K562 (cell line): ENCODE measurements at regions not wholly inside any gene's neighbourhood (a gene's known extent, or its start where the extent isn't known, plus 50 kb on each side); places are given as distances from the start of the nearest gene placed in this dataset.
A peak's percentile ranks its signal among the peaks of the same experiment; 100 is the strongest.

ENCODE experiments used
- ARHGAP35 ChIP-seq: fragments of 450-650 bp; IDR thresholded peaks from 2 replicates; pipeline ENCODE4 v1.6.1; 2018; ENCODE audit not compliant: partially characterized antibody
- CBFA2T2 ChIP-seq: fragments of 450-650 bp; conservative IDR thresholded peaks from 2 replicates; pipeline ENCODE4 v1.6.1; 2017; ENCODE audit warnings: mild to moderate bottlenecking
- CREB5 ChIP-seq: fragments of 250-450 bp; sonication (Bioruptor Pico); IDR thresholded peaks from 2 replicates; pipeline ENCODE4 v1.5.0; 2020; ENCODE audit warnings: mild to moderate bottlenecking
- ELK1 ChIP-seq: sonication (generic); formaldehyde crosslinking; IDR thresholded peaks from 2 replicates; pipeline ENCODE4 v1.8.1; 2022; ENCODE audit warnings: missing genetic modification reagents
- HMG20A ChIP-seq: fragments of 450-650 bp; formaldehyde crosslinking; conservative IDR thresholded peaks from 2 replicates; pipeline ENCODE4 v1.4.0; 2020; ENCODE audit warnings: mild to moderate bottlenecking, mixed read lengths
- MLX ChIP-seq, 2 experiments: fragments of 450-650 bp in 1 of 2; sonication (generic) in 1 of 2; formaldehyde crosslinking; conservative IDR thresholded peaks; 2 replicates each; pipeline versions ENCODE4 v1.4.0 to v1.8.1; 2020 to 2022; ENCODE audit warnings: mild to moderate bottlenecking in 1 of 2, missing genetic modification reagents in 1 of 2
- NR0B1 ChIP-seq: fragments of 450-650 bp; IDR thresholded peaks from one replicate; pipeline ENCODE4 v1.6.1; 2018; ENCODE audit warnings: mild to moderate bottlenecking, moderate library complexity; ENCODE audit not compliant: partially characterized antibody
- NR3C1 ChIP-seq: sonication (generic); formaldehyde crosslinking; IDR thresholded peaks from 2 replicates; pipeline ENCODE4 v1.8.1; 2022; ENCODE audit warnings: missing genetic modification reagents
- PHB ChIP-seq: fragments of 250-450 bp; sonication (Bioruptor Pico); IDR thresholded peaks from 2 replicates; pipeline ENCODE4 v1.5.0; 2021
- POLR3G ChIP-seq: IDR thresholded peaks from 2 replicates; pipeline ENCODE4 v1.6.1; 2011; ENCODE audit not compliant: insufficient read length, insufficient replicate concordance; ENCODE audit errors: extremely low read depth
- SMARCA4 ChIP-seq: fragments of 450-650 bp; IDR thresholded peaks from 2 replicates; pipeline ENCODE4 v1.6.1; 2016
- TCF7L2 ChIP-seq: fragments of 150-350 bp; IDR thresholded peaks from 2 replicates; pipeline ENCODE4 v1.6.1; 2016; ENCODE audit warnings: low read depth, mild to moderate bottlenecking, low read length, moderate library complexity
- TRIM24 ChIP-seq, 2 experiments: fragments of 450-650 bp; IDR thresholded peaks; 2 replicates each; pipeline ENCODE4 v1.6.1; 2016
- ZHX1 ChIP-seq: fragments of 150-350 bp; conservative IDR thresholded peaks from 2 replicates; pipeline ENCODE4 v1.6.1; 2014; ENCODE audit warnings: low read length
- ZNF239 ChIP-seq: fragments of 250-450 bp; sonication (Bioruptor Pico); IDR thresholded peaks from 2 replicates; pipeline ENCODE4 v1.4.0; 2020; ENCODE audit warnings: mild to moderate bottlenecking
- ZNF274 ChIP-seq: IDR thresholded peaks from 2 replicates; pipeline ENCODE4 v1.6.1; 2011; ENCODE audit warnings: low read depth, mild to moderate bottlenecking, low read length, moderate library complexity, borderline replicate concordance
- ZNF277 ChIP-seq: fragments of 250-450 bp; sonication (Bioruptor Pico); IDR thresholded peaks from 2 replicates; pipeline ENCODE4 v1.8.0; 2022; ENCODE audit warnings: inconsistent platforms, mild to moderate bottlenecking, moderate library complexity, borderline replicate concordance
- ZNF77 ChIP-seq: fragments of 250-450 bp; sonication (Bioruptor Pico); IDR thresholded peaks from 2 replicates; pipeline ENCODE4 v1.5.0; 2020
- ZSCAN32 ChIP-seq: fragments of 450-650 bp; formaldehyde crosslinking; IDR thresholded peaks from 2 replicates; pipeline ENCODE4 v1.4.0; 2020; ENCODE audit warnings: mild to moderate bottlenecking, moderate library complexity

GRCh38 chr13:47178090-47178950 is 281.5 kb upstream of the HTR2A start (continued):
- TF ChIP-seq HMG20A (CRISPR knock-in tag) (no peak), NR0B1 (no peak), ZNF274 (no peak), CBFA2T2 (no peak), POLR3G (no peak), ELK1 (CRISPR knock-in tag) (no peak), TCF7L2 (no peak), ZNF77 (no peak), TRIM24 (IDR thresholded peaks at IDR 0.05) (peak; percentile 92 to 95), NR3C1 (CRISPR knock-in tag) (no peak), PHB (CRISPR knock-in tag) (no peak), SMARCA4 (no peak; the same call in 1 of the 2 replicates), ZSCAN32 (peak; percentile 95), MLX (CRISPR knock-in tag; conservative IDR thresholded peaks at IDR 0.05) (no peak), ARHGAP35 (no peak), ZNF239 (CRISPR knock-in tag) (peak; percentile 43; the same call in 1 of the 2 replicates), CREB5 (no peak), ZHX1 (no peak), ZNF277 (CRISPR knock-in tag) (no peak)
